ENCODE measurements at regions not wholly inside any gene's neighbourhood (a gene's known extent, or its start where the extent isn't known, plus 50 kb on each side); places are given as distances from the start of the nearest gene placed in this dataset.

DNA sequence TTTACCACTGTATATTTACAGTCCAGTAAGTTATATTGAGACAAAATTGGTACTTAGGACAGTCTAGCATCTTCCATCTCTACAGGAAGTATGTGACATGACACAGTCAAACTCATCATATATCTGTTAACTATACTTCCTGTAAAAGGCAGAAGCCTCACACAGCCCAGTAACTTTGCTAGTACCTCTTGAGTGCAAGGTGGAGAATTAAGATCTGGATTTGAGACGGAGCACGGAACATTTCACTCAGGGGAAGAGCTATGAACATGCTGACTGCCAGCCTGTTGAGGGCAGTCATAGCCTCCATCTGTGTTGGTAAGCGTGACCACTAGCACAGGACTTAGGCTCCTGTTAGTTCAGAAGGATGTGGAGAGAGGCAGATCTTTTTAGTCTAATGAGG, 333.7 kb upstream of the OR4E1 start:
- TF ChIP-seq, protein P1, sequence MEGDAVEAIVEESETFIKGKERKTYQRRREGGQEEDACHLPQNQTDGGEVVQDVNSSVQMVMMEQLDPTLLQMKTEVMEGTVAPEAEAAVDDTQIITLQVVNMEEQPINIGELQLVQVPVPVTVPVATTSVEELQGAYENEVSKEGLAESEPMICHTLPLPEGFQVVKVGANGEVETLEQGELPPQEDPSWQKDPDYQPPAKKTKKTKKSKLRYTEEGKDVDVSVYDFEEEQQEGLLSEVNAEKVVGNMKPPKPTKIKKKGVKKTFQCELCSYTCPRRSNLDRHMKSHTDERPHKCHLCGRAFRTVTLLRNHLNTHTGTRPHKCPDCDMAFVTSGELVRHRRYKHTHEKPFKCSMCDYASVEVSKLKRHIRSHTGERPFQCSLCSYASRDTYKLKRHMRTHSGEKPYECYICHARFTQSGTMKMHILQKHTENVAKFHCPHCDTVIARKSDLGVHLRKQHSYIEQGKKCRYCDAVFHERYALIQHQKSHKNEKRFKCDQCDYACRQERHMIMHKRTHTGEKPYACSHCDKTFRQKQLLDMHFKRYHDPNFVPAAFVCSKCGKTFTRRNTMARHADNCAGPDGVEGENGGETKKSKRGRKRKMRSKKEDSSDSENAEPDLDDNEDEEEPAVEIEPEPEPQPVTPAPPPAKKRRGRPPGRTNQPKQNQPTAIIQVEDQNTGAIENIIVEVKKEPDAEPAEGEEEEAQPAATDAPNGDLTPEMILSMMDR (conservative IDR thresholded peaks at IDR 0.05; ENCODE audit: low read length) = no peak
- no peak for TF ChIP-seq EZH2phosphoT487 (IDR thresholded peaks at IDR 0.05; ENCODE audit: borderline replicate concordance)

Data from Loucy (cell line).